ENCODE measurements at regions not wholly inside any gene's neighbourhood (a gene's known extent, or its start where the extent isn't known, plus 50 kb on each side); places are given as distances from the start of the nearest gene placed in this dataset.

DNA sequence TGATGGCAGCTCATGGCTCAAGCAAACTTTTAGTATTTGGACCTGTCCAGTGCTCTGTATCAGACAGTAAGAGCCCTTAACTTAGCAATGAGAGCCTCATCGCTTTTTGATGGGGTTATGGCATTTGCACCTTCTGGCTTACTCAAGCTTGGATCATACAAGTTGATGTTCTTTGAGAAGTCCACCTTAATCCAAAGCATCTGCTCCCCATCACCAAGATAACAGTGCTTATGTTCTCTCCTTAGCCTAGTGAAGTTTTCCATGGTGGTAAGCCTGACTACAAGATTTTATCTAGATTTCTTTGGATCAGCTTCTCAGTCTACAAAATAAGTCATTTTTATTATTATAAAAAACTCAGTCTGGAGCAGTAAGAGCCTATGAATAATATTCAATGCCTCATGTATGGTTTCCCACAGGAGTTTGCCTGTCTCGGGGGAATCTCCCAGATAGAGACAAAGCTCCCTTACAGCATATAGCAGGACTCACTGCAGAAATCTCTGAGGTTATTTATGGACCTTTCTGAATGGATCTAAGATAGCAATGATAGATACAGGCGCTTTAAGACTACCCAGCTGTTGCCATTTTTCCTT is 472.2 kb upstream of the LINC00305 start:
- TF ChIP-seq ZFP30 (CRISPR knock-in tag; IDR thresholded peaks at IDR 0.05), result no peak
- no peak for TF ChIP-seq ZNF70 (CRISPR knock-in tag; IDR thresholded peaks at IDR 0.05)
- TF ChIP-seq TCF4 (CRISPR knock-in tag; IDR thresholded peaks at IDR 0.05; ENCODE audit: borderline replicate concordance), result no peak
